ENCODE measurements at regions not wholly inside any gene's neighbourhood (a gene's known extent, or its start where the extent isn't known, plus 50 kb on each side); places are given as distances from the start of the nearest gene placed in this dataset.

- TF ChIP-seq, protein P1, sequence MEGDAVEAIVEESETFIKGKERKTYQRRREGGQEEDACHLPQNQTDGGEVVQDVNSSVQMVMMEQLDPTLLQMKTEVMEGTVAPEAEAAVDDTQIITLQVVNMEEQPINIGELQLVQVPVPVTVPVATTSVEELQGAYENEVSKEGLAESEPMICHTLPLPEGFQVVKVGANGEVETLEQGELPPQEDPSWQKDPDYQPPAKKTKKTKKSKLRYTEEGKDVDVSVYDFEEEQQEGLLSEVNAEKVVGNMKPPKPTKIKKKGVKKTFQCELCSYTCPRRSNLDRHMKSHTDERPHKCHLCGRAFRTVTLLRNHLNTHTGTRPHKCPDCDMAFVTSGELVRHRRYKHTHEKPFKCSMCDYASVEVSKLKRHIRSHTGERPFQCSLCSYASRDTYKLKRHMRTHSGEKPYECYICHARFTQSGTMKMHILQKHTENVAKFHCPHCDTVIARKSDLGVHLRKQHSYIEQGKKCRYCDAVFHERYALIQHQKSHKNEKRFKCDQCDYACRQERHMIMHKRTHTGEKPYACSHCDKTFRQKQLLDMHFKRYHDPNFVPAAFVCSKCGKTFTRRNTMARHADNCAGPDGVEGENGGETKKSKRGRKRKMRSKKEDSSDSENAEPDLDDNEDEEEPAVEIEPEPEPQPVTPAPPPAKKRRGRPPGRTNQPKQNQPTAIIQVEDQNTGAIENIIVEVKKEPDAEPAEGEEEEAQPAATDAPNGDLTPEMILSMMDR (IDR thresholded peaks at IDR 0.05), result no peak
- no peak for TF ChIP-seq POLR2AphosphoS5 (IDR thresholded peaks at IDR 0.05)
Observed at GRCh38 chr5:39660020-39660419, 235.2 kb upstream of the DAB2 start.
